Large intestine (tissue), 3 donors: ENCODE measurements at regions not wholly inside any gene's neighbourhood (a gene's known extent, or its start where the extent isn't known, plus 50 kb on each side); places are given as distances from the start of the nearest gene placed in this dataset.

Experiments
- DNase-seq, 2 donors: peaks; one replicate each; pipeline versions ENCODE4 v3.0.0 to v3.0.0-alpha.2; 2013
- H3K27ac ChIP-seq: one replicate; pipeline ENCODE4 v1.5.1; 2013; ENCODE audit warnings: low read length
- H3K27me3 ChIP-seq: 2 replicates; pipeline ENCODE4 v1.6.1; 2013; ENCODE audit warnings: low read length; ENCODE audit not compliant: control insufficient read depth, insufficient read depth
- H3K36me3 ChIP-seq: 2 replicates; pipeline ENCODE4 v1.6.1; 2013; ENCODE audit warnings: low read length; ENCODE audit not compliant: control insufficient read depth, insufficient read depth
- H3K4me1 ChIP-seq: one replicate; pipeline ENCODE4 v1.6.1; 2013; ENCODE audit warnings: low read length; ENCODE audit not compliant: control insufficient read depth, insufficient read depth
- H3K4me3 ChIP-seq: one replicate; pipeline ENCODE4 v1.5.1; 2013; ENCODE audit warnings: low read length
- H3K9me3 ChIP-seq: one replicate; pipeline ENCODE4 v1.6.1; 2013; ENCODE audit warnings: mild to moderate bottlenecking, low read depth, low read length, moderate library complexity; ENCODE audit not compliant: control insufficient read depth
- WGBS: methylation state at CpG from one replicate; pipeline ENCODE4 v1.1.5; 2013; ENCODE audit warnings: low lambda C conversion rate; ENCODE audit not compliant: insufficient coverage; 5-methylcytosine and 5-hydroxymethylcytosine counted together

DNA sequence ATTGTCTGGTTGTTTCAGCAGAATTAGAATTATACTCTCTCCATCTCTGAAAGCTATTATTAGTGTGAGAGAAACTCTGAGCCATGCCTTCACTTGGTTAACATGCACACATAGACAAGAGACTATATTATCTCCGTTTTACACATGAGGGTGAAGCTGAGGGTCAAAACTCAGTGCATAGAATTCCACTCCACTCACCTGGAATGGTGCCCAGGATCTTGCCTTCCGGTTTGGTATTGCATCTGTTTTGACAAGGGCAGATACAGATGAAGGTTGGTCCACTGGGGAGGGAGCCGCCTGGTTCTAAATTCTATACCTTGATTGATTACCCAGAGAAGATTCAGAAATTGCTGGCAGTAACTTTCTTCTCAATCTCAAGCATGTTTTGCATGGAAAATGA is 149.5 kb upstream of the PELI2 start:
- Histone ChIP-seq H3K9me3 (no peaks in the 10 kb centered on the region), H3K4me3 (no peak overlapping the region), H3K4me1 (no peaks in the 10 kb centered on the region), H3K27ac (no peak overlapping the region), H3K27me3 (no peaks in the 10 kb centered on the region), H3K36me3 (no peaks in the 10 kb centered on the region)
- no peak for DNase-seq
- WGBS: no CpG with 5 or more reads among the region's 3 CpGs

DNA sequence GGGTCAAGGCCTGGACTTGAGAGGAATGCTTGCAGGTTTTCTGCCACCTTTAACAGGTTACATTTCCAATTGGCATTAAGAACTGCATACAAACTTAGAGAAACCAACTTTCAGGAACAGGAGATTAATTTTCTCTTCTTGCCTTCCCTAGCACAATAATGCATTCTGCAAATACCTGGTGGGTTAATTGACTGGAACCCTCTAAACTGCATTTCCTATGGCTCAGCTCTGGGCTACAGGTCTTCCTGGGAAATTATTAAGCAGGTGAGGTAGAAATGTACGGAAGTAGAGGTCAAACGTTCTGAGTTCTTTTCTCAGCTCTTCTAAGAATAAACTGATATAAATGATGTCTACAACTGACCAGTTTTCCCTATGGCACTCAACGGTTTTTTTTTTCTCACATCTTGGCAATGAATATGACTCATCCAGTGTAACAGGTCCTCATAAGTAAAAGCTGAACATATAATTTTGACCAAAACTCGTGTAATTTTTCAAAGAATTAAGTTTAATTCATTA is 144.9 kb upstream of the PELI2 start:
- no peak for DNase-seq
- Histone ChIP-seq H3K9me3 (no peaks in the 10 kb centered on the region), H3K27me3 (no peaks in the 10 kb centered on the region), H3K4me3 (no peak overlapping the region), H3K36me3 (no peaks in the 10 kb centered on the region), H3K4me1 (no peaks in the 10 kb centered on the region), H3K27ac (no peak overlapping the region)
- 100% methylated on average over 2 of the region's 4 CpGs for WGBS

DNA sequence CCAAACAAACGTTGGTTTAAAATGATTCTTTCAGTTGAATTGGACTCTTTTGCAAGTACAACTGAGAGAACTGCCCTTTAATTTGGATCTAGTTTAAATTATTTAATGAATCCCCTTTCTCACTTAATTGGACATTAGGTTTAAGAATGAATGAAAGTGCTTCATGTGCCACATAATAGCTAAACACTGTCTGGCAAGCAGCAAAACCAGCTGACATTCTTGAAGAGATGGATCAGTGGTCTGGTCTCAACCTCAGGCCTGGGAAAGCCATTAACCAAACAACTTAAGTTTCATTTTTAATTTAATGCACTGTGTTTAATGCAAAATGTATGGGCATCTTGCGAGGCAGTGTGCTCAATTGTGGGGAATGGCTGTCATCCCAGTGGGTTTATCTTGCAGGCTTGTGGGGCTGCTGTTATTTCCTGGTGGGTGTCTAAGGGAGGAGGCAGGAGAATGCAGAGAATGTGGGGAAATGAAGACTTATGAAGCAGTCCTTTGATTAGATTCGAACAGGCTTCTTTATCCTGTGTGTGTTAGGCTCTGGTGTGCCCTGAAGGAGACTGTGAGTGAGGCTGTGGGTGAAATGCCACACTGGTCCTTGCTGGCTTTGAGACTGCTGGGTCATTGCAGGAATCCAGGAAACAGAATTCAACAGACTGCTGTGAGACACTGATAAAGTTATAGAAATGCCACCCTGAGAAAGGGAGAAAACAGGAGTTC is 144.1 kb upstream of the PELI2 start:
- no peaks in the 10 kb centered on the region for H3K4me1 ChIP-seq
- no peaks in the 10 kb centered on the region for H3K36me3 ChIP-seq
- WGBS: 100% methylated on average over 1 of the region's 3 CpGs
- H3K9me3 ChIP-seq: no peaks in the 10 kb centered on the region
- no peaks in the 10 kb centered on the region for H3K27me3 ChIP-seq
- no peak overlapping the region for H3K4me3 ChIP-seq
- DNase-seq: no peak
- H3K27ac ChIP-seq: no peak overlapping the region

DNA sequence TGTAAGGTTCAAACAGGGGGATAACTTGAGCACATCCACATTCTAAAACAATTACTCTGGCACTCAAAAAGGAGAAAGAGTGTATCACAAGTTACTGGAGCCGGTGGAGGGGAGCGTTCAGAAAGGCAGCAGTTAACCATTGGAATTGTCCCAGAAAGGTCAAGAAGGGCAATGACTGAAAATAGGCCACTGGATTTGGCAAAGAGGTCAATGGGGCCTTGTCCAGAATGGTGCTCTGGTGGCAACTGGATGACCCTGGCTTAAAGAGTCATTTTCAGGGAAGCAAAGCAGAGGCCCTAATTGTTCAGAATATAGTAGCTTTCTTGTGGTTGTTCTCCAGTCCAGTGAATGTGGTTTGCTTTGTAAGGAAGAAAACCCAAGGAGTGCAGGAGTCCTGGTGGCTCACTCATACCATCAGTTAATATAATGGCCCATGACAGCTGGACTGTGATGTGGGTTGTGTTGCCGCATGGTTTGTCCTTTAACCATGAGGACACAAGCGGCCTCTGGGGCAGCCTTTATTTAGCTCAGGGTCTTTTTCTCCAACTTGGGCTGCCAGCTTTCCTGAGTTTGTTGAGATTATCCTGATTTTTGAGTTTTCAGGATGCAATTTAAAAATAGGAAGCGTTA is 142.8 kb upstream of the PELI2 start:
- no peak for DNase-seq
- no peaks in the 10 kb centered on the region for H3K36me3 ChIP-seq
- H3K4me3 ChIP-seq: no peak overlapping the region
- H3K27ac ChIP-seq: no peak overlapping the region
- no peaks in the 10 kb centered on the region for H3K4me1 ChIP-seq
- no CpG with 5 or more reads among the region's 5 CpGs for WGBS
- no peaks in the 10 kb centered on the region for H3K9me3 ChIP-seq
- no peaks in the 10 kb centered on the region for H3K27me3 ChIP-seq

DNA sequence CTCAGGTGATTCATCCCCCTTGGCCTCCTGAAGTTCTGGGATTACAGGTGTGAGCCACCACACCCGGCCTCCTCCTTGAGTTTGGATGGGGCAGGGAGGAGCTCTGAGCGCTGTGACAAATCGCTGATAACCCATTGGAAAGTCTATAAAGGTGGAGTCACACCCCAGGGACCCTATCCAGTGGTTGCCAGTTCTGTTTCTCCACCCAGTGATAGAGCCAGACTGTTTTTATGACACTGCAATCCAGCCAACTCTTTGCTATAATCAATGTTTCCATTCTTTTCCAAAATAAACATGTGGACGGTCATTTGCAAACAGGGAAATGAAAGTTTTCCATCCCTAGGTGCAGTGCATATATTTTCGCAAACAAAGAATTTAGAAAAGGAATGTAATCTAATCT is 142.0 kb upstream of the PELI2 start:
- no peaks in the 10 kb centered on the region for H3K36me3 ChIP-seq
- H3K27me3 ChIP-seq: no peaks in the 10 kb centered on the region
- no CpG with 5 or more reads among the region's 5 CpGs for WGBS
- DNase-seq: peak; percentile 42 to 65
- H3K9me3 ChIP-seq: no peaks in the 10 kb centered on the region
- H3K27ac ChIP-seq: no peak overlapping the region
- H3K4me3 ChIP-seq: no peak overlapping the region
- H3K4me1 ChIP-seq: no peaks in the 10 kb centered on the region

DNA sequence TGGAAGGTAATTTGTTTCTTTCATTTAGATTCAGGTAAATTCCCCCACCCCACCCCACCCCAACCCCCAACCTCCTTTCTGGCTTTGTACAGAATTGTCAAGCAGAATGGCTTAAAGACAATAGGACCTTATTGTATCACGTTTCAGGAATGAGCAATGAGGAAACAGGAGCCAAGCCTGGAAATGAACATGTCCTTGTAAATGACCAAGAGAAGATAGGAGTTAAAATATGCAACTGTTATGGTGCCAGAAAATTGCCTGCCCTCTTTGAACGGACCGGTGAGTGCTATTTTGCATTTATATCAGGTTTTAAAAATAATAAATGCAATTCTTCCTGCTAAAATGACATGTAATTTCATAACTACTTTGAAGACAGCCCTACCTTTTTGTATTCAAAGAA is 141.6 kb upstream of the PELI2 start:
- H3K4me1 ChIP-seq: no peaks in the 10 kb centered on the region
- H3K27me3 ChIP-seq: no peaks in the 10 kb centered on the region
- H3K27ac ChIP-seq: no peak overlapping the region
- H3K4me3 ChIP-seq: no peak overlapping the region
- peak in 1 of 2 donors; percentile 53 for DNase-seq
- 14% methylated on average over 2 of the region's 3 CpGs for WGBS
- H3K9me3 ChIP-seq: no peaks in the 10 kb centered on the region
- no peaks in the 10 kb centered on the region for H3K36me3 ChIP-seq

DNA sequence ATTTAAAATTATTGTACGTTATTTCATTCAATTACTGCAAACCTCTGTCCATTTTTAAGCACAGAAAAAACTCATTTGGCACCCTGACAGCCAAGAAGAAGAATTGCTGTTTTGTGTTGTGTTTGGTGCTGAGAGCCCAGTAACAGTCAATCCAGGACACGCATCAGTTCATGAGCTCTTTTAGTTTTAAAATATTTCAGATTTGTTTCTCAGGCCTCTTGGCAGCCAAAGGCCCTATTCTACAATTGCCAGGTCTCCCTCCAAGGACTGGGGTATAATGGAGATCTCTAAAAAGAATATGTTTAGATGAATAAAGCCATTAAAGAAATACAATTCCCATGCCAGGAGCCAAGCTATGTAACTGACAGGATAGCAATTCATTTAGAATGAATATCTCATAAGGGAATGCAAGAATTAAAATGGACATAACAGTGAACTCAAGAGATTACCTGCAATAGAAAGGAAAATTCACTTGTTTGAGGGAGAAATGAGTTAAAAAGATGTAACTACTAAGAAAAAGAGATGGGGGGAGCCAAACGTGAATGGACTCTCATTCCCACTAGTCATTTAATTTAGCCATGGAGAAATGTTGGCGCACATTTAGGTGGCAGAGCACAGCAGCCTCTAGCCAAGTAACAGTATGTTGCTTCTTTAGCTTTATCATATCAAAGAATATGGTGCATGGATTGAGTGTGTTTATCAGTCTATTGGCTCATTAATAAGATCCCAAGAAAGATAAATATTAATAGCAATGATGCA is 140.6 kb upstream of the PELI2 start:
- no peaks in the 10 kb centered on the region for H3K27me3 ChIP-seq
- no peaks in the 10 kb centered on the region for H3K9me3 ChIP-seq
- no peak for DNase-seq
- no peaks in the 10 kb centered on the region for H3K36me3 ChIP-seq
- H3K4me3 ChIP-seq: no peak overlapping the region
- H3K27ac ChIP-seq: no peak overlapping the region
- WGBS: 88% methylated on average over 1 of the region's 4 CpGs
- H3K4me1 ChIP-seq: no peaks in the 10 kb centered on the region

DNA sequence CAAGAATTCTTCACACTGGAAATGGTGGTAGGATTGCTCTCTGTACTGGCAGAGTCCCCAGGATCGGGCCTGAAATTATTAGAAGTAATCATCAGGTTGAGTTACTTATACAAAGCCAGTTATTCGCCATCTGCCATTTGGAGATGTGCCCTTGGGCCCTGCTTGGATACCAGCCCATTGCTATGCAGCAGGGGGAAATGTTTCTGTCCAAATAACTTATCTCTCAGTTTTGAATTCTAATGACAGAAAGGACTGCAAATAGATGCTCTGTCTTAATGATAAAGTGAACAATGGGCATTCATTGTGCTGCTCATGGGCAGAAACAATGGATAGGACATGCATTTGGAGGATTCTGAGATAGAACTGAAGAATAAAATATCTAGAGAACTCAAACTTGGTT is 139.1 kb upstream of the PELI2 start:
- Histone ChIP-seq H3K36me3 (no peaks in the 10 kb centered on the region), H3K9me3 (no peaks in the 10 kb centered on the region), H3K27ac (no peak overlapping the region), H3K4me1 (no peaks in the 10 kb centered on the region), H3K4me3 (no peak overlapping the region), H3K27me3 (no peaks in the 10 kb centered on the region)
- DNase-seq: no peak
- WGBS: no CpG with 5 or more reads among the region's 2 CpGs

DNA sequence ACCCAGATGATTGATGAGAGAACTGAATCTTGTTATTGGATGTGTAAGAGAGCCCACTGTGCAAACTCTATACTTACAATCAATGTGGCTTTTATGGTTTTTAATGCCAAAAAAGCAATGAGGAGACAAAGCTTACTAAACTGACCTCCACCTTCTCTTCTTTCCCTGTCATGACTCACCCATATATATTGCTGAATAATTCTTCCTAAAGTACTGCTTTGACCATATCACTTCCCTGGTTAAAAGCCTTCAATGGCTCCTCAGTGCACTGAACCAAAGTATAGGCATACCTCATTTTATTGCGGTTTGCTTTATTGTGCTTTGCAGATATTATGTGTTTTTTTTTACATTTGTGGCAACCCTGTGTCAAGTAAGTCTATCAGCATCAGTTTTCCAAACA is 138.4 kb upstream of the PELI2 start:
- Histone ChIP-seq H3K4me3 (no peak overlapping the region), H3K9me3 (no peaks in the 10 kb centered on the region), H3K27me3 (no peaks in the 10 kb centered on the region), H3K4me1 (no peaks in the 10 kb centered on the region), H3K36me3 (no peaks in the 10 kb centered on the region), H3K27ac (no peak overlapping the region)
- whole genome bisulfite sequencing: 100% methylated on average over 1 of the region's 1 CpG
- DNase-seq: no peak

DNA sequence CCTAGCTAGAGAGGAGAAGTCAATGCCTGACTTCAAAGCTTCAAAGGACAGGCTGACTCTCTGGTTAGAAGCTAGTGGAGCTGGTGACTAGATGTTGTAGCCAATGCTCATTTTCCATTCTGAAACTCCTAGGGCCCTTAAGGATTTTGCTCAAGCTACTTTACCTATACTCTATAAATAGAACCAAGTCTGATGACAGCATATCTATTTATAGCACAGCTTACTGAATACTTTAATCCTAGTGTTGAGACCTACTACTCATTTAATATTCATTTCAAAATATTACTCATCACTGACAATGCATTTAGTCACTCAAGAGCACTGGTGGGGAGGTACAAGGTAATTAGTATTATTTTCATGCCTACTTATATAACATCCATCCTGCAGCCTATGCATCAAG is 137.2 kb upstream of the PELI2 start:
- H3K36me3 ChIP-seq: no peaks in the 10 kb centered on the region
- no peak for DNase-seq
- no peak overlapping the region for H3K4me3 ChIP-seq
- no peaks in the 10 kb centered on the region for H3K4me1 ChIP-seq
- no peaks in the 10 kb centered on the region for H3K27me3 ChIP-seq
- H3K27ac ChIP-seq: no peak overlapping the region
- H3K9me3 ChIP-seq: no peaks in the 10 kb centered on the region
